ENCODE measurements at regions not wholly inside any gene's neighbourhood (a gene's known extent, or its start where the extent isn't known, plus 50 kb on each side); places are given as distances from the start of the nearest gene placed in this dataset.
A peak's percentile ranks its signal among the peaks of the same experiment; 100 is the strongest.

DNA sequence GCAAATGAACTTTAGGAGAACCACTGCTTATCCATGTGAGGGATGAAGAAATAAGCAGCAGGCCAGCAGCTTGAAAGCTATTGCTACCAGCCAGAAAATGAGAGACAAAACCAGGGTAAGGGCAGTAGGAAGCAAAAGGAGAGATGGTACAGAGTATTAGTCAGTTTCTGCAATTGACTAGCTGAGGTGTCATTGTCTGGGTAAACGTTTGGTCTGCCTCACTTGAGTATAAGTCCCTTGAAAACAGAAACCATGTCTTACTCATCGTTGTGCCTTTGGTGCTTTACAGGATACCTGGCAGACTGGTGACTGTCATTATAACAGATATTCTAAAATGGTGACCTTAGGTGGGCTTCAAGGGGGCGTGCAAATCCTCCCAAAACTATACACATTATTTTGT is 63.9 kb upstream of the USP47 start:
- Histone ChIP-seq H3K14ac (ENCODE audit: low read length) (no peak overlapping the region), H3K79me1 (ENCODE audit: low read depth, low read length) (no peaks in the 10 kb centered on the region), H2AK5ac (ENCODE audit: low read depth, low read length) (no peak overlapping the region), H3K9me3 (replicated peaks in 1 of 2; ENCODE audit: control insufficient read depth in 2 of 2, insufficient read depth in 1 of 2, low read depth in 1 of 2, low read length in 2 of 2) (no peaks in the 10 kb centered on the region), H3K4me2 (ENCODE audit: insufficient read depth, low read length, poor library complexity, severe bottlenecking) (no peak overlapping the region), H3K27me3 (ENCODE audit: control insufficient read depth in 3 of 3, insufficient read depth in 3 of 3, low read depth in 1 of 3, low read length in 3 of 3) (peaks cover 0 to 10% (median 0%) of the 10 kb centered on the region in 3 experiments), H3K4ac (ENCODE audit: low read length) (no peak overlapping the region), H2BK120ac (ENCODE audit: low read depth, low read length) (no peak overlapping the region), H3K4me3 (ENCODE audit: low read length in 2 of 2) (no peak overlapping the region), H3K4me1 (ENCODE audit: control insufficient read depth in 2 of 2, insufficient read depth in 1 of 2, low read depth in 1 of 2, low read length in 2 of 2) (peaks cover 0 to 6% of the 10 kb centered on the region in 2 donors), H4K91ac (ENCODE audit: low read depth, low read length, poor library complexity) (no peak overlapping the region), H2AFZ (ENCODE audit: low read length) (no peak overlapping the region), H2BK12ac (ENCODE audit: low read length) (no peak overlapping the region), H2BK15ac (ENCODE audit: low read length) (no peak overlapping the region), H3K23ac (ENCODE audit: low read depth, low read length, poor library complexity) (no peak overlapping the region), H3K27ac (replicated peaks; ENCODE audit: low read length) (no peak overlapping the region), H2BK5ac (ENCODE audit: low read length) (no peak overlapping the region), H4K8ac (ENCODE audit: low read depth, low read length) (no peak overlapping the region), H3K9ac (ENCODE audit: low read depth, low read length, poor library complexity) (no peak overlapping the region), H3K36me3 (replicated peaks in 1 of 2; ENCODE audit: control insufficient read depth in 2 of 2, insufficient read depth in 2 of 2, low read length in 2 of 2) (no peaks in the 10 kb centered on the region), H3K18ac (ENCODE audit: low read length) (no peak overlapping the region)
- WGBS, 2 donors (ENCODE audit: extremely low coverage in 2 of 2, insufficient read length in 2 of 2, insufficient replicate concordance in 1 of 2) = no CpG with 5 or more reads among the region's 3 CpGs
- no peak for DNase-seq (ENCODE audit: low spot score)

DNA sequence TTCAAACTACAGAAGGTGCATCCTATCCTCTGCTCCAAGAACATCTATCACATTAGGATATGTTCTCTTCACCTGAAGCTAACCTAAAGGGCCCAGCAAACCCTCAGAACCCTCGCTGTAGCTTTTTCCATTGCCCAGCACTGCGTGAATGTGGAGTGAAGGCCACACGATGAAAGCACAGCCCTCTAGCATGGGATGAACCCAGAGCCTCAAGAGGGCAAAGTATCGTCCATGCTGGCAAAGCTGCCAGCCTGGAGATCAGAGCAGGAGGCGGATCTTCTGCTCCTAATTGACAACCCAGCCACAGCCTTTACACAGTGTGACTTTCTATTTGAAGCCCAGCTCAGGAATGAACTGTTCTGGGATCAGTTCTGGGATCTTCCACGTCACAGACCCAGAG is 65.1 kb upstream of the USP47 start:
- H3K27ac ChIP-seq (replicated peaks; ENCODE audit: low read length) = no peak overlapping the region
- DNase-seq (ENCODE audit: low spot score) = no peak
- no peak overlapping the region for H2AK5ac ChIP-seq (ENCODE audit: low read depth, low read length)

DNA sequence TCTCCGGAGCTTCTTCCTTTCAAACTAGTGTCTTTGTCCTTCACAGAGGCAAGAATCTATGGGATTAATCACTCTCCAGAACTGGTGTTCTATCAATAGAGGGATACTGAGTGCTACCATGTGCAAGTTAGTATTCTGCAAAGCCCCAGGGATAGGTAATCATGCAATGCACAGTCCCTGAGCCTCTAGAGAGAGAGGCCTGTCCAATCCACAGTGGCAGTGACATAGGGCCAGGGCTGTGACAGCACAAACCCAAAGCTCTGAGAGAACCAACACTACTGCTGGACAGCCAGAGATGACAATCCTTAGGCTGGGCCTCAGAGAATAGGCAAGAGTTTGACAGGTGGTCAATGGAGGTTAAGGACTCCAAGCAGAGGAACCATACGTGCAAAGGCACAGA is 66.8 kb upstream of the USP47 start:
- H2BK120ac ChIP-seq (ENCODE audit: low read depth, low read length) = no peak overlapping the region
- H2AK5ac ChIP-seq (ENCODE audit: low read depth, low read length) = no peak overlapping the region
- H3K4ac ChIP-seq (ENCODE audit: low read length) = no peak overlapping the region
- no peak overlapping the region for H4K91ac ChIP-seq (ENCODE audit: low read depth, low read length, poor library complexity)
- no peak overlapping the region for H3K4me3 ChIP-seq (ENCODE audit: low read length in 2 of 2)
- no peaks in the 10 kb centered on the region for H3K79me1 ChIP-seq (ENCODE audit: low read depth, low read length)
- no peak overlapping the region for H3K23ac ChIP-seq (ENCODE audit: low read depth, low read length, poor library complexity)
- H3K14ac ChIP-seq (ENCODE audit: low read length) = no peak overlapping the region
- peaks cover 0 to 6% of the 10 kb centered on the region in 2 donors for H3K4me1 ChIP-seq (ENCODE audit: control insufficient read depth in 2 of 2, insufficient read depth in 1 of 2, low read depth in 1 of 2, low read length in 2 of 2)
- no peak overlapping the region for H2AFZ ChIP-seq (ENCODE audit: low read length)
- no peak for DNase-seq (ENCODE audit: low spot score)
- WGBS, 2 donors (ENCODE audit: extremely low coverage in 2 of 2, insufficient read length in 2 of 2, insufficient replicate concordance in 1 of 2) = no CpG with 5 or more reads among the region's 2 CpGs
- H3K36me3 ChIP-seq (replicated peaks in 1 of 2; ENCODE audit: control insufficient read depth in 2 of 2, insufficient read depth in 2 of 2, low read length in 2 of 2) = no peaks in the 10 kb centered on the region
- no peaks in the 10 kb centered on the region for H3K9me3 ChIP-seq (replicated peaks in 1 of 2; ENCODE audit: control insufficient read depth in 2 of 2, insufficient read depth in 1 of 2, low read depth in 1 of 2, low read length in 2 of 2)
- H3K4me2 ChIP-seq (ENCODE audit: insufficient read depth, low read length, poor library complexity, severe bottlenecking) = no peak overlapping the region
- H2BK12ac ChIP-seq (ENCODE audit: low read length) = no peak overlapping the region
- H3K9ac ChIP-seq (ENCODE audit: low read depth, low read length, poor library complexity) = no peak overlapping the region
- H3K18ac ChIP-seq (ENCODE audit: low read length) = peak overlapping the region; percentile 9
- H3K27me3 ChIP-seq (ENCODE audit: control insufficient read depth in 3 of 3, insufficient read depth in 3 of 3, low read depth in 1 of 3, low read length in 3 of 3) = peaks cover 0 to 10% (median 0%) of the 10 kb centered on the region in 3 experiments
- no peak overlapping the region for H4K8ac ChIP-seq (ENCODE audit: low read depth, low read length)
- H3K27ac ChIP-seq (replicated peaks; ENCODE audit: low read length) = no peak overlapping the region
- no peak overlapping the region for H2BK5ac ChIP-seq (ENCODE audit: low read length)
- no peak overlapping the region for H2BK15ac ChIP-seq (ENCODE audit: low read length)

More for the DNA sequence above, 65.1 kb upstream of the USP47 start:
- Histone ChIP-seq H3K23ac (ENCODE audit: low read depth, low read length, poor library complexity) (no peak overlapping the region), H3K27me3 (ENCODE audit: control insufficient read depth in 3 of 3, insufficient read depth in 3 of 3, low read depth in 1 of 3, low read length in 3 of 3) (peaks cover 0 to 10% (median 0%) of the 10 kb centered on the region in 3 experiments), H2BK12ac (ENCODE audit: low read length) (no peak overlapping the region), H4K91ac (ENCODE audit: low read depth, low read length, poor library complexity) (no peak overlapping the region), H3K9me3 (replicated peaks in 1 of 2; ENCODE audit: control insufficient read depth in 2 of 2, insufficient read depth in 1 of 2, low read depth in 1 of 2, low read length in 2 of 2) (no peaks in the 10 kb centered on the region), H3K4me2 (ENCODE audit: insufficient read depth, low read length, poor library complexity, severe bottlenecking) (no peak overlapping the region), H3K14ac (ENCODE audit: low read length) (no peak overlapping the region), H3K4ac (ENCODE audit: low read length) (no peak overlapping the region), H3K79me1 (ENCODE audit: low read depth, low read length) (no peaks in the 10 kb centered on the region), H3K9ac (ENCODE audit: low read depth, low read length, poor library complexity) (no peak overlapping the region), H3K18ac (ENCODE audit: low read length) (no peak overlapping the region), H3K4me1 (ENCODE audit: control insufficient read depth in 2 of 2, insufficient read depth in 1 of 2, low read depth in 1 of 2, low read length in 2 of 2) (peaks cover 0 to 6% of the 10 kb centered on the region in 2 donors), H3K36me3 (replicated peaks in 1 of 2; ENCODE audit: control insufficient read depth in 2 of 2, insufficient read depth in 2 of 2, low read length in 2 of 2) (no peaks in the 10 kb centered on the region), H3K4me3 (ENCODE audit: low read length in 2 of 2) (no peak overlapping the region), H2BK15ac (ENCODE audit: low read length) (no peak overlapping the region), H2AFZ (ENCODE audit: low read length) (no peak overlapping the region), H2BK120ac (ENCODE audit: low read depth, low read length) (no peak overlapping the region), H2BK5ac (ENCODE audit: low read length) (no peak overlapping the region), H4K8ac (ENCODE audit: low read depth, low read length) (no peak overlapping the region)
- WGBS, 2 donors (ENCODE audit: extremely low coverage in 2 of 2, insufficient read length in 2 of 2, insufficient replicate concordance in 1 of 2) = no CpG with 5 or more reads among the region's 6 CpGs

DNA sequence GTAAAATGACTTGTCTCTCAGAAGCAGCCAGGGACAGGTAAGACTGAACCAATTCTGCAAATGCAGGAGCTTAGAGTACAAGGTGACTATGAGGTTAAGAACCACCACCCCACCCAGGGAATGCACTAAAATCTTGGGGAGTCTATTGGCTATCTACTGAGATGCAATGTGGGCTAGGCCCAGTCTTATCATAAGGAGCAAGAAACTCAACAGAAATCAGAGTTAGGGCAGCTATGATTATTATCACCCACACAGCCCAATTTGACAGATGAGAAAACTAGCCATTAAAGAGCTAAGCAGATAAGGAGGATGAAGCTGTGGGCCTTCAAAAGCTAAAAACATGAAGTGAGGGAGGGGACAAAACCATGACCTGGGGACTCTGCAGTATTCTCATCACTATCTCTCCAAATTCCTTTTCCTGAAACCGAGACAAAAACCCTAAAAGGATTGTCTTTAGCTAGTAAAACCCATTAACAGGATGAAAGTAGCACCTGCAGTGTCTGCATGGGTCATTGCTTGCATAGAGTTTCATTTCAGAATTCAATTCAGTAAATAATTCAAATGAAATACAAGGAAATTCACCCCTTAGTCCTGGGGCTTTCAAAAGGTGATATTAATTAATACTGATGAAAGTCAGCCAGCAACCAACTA is 68.8 kb upstream of the USP47 start:
- no peak overlapping the region for H3K14ac ChIP-seq (ENCODE audit: low read length)
- H3K36me3 ChIP-seq (replicated peaks in 1 of 2; ENCODE audit: control insufficient read depth in 2 of 2, insufficient read depth in 2 of 2, low read length in 2 of 2) = no peaks in the 10 kb centered on the region
- H2BK120ac ChIP-seq (ENCODE audit: low read depth, low read length) = no peak overlapping the region
- no peak overlapping the region for H2BK5ac ChIP-seq (ENCODE audit: low read length)
- H3K79me1 ChIP-seq (ENCODE audit: low read depth, low read length) = no peaks in the 10 kb centered on the region
- H3K27me3 ChIP-seq (ENCODE audit: control insufficient read depth in 3 of 3, insufficient read depth in 3 of 3, low read depth in 1 of 3, low read length in 3 of 3) = peaks cover 0 to 10% (median 0%) of the 10 kb centered on the region in 3 experiments
- no peaks in the 10 kb centered on the region for H3K9me3 ChIP-seq (replicated peaks in 1 of 2; ENCODE audit: control insufficient read depth in 2 of 2, insufficient read depth in 1 of 2, low read depth in 1 of 2, low read length in 2 of 2)
- no peak overlapping the region for H3K27ac ChIP-seq (replicated peaks; ENCODE audit: low read length)
- H3K9ac ChIP-seq (ENCODE audit: low read depth, low read length, poor library complexity) = no peak overlapping the region
- H2AFZ ChIP-seq (ENCODE audit: low read length) = no peak overlapping the region
- no peak overlapping the region for H4K8ac ChIP-seq (ENCODE audit: low read depth, low read length)
- no peak overlapping the region for H3K4me2 ChIP-seq (ENCODE audit: insufficient read depth, low read length, poor library complexity, severe bottlenecking)
- H4K91ac ChIP-seq (ENCODE audit: low read depth, low read length, poor library complexity) = no peak overlapping the region
- H3K23ac ChIP-seq (ENCODE audit: low read depth, low read length, poor library complexity) = no peak overlapping the region
- WGBS, 2 donors (ENCODE audit: extremely low coverage in 2 of 2, insufficient read length in 2 of 2, insufficient replicate concordance in 1 of 2) = no CpG with 5 or more reads among the region's 1 CpG
- H2BK15ac ChIP-seq (ENCODE audit: low read length) = no peak overlapping the region
- H2BK12ac ChIP-seq (ENCODE audit: low read length) = no peak overlapping the region
- peaks cover 0 to 6% of the 10 kb centered on the region in 2 donors for H3K4me1 ChIP-seq (ENCODE audit: control insufficient read depth in 2 of 2, insufficient read depth in 1 of 2, low read depth in 1 of 2, low read length in 2 of 2)
- H2AK5ac ChIP-seq (ENCODE audit: low read depth, low read length) = no peak overlapping the region
- no peak overlapping the region for H3K18ac ChIP-seq (ENCODE audit: low read length)
- no peak overlapping the region for H3K4ac ChIP-seq (ENCODE audit: low read length)
- DNase-seq (ENCODE audit: low spot score) = no peak
- no peak overlapping the region for H3K4me3 ChIP-seq (ENCODE audit: low read length in 2 of 2)
